HG02938 (cell line): ENCODE measurements at regions not wholly inside any gene's neighbourhood (a gene's known extent, or its start where the extent isn't known, plus 50 kb on each side); places are given as distances from the start of the nearest gene placed in this dataset.

ENCODE experiments used
- ATAC-seq: cut with Tn5 transposase; IDR thresholded peaks from one replicate; pipeline ENCODE4 v1.9.1; 2021; ENCODE audit warnings: mild to moderate bottlenecking, moderate library complexity; ENCODE audit not compliant: unreplicated experiment

DNA sequence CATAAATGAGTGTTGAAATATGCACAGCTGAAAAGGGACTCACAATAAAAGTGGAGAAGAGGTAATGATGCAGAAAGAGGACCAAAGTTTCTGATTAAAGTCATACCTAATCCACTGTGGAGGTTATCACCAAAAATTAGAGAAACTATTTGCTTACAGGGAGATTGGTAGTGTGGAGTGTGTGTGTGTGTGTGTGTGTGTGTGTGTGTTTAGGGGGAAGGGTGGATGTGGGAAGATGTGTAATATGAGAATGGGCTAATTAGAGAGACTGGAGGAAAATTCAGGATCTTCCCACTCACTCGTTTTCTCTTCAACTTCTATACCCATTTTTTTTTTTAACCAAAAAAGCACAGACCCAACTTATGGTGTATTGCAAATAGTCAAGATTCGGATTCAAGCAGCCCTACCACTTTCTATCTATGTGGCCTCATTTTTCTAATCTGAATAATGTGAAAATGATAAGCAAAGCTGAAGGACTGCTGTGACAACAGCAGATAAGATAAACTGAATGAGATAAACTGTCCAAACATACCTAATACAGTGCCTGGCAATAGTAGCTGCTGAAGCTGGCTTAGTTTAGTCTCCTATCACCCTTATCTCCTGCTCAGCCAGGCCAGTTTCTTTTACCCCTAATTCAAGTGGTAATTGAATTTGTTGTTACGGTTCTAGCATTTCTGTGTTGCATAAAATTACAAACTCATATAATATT is 501.1 kb downstream of the KDM4C start:
- no peak for ATAC-seq

GRCh38 chr9:7246917-7247522 is 489.2 kb downstream of the KDM4C start:
- ATAC-seq, result no peak

GRCh38 chr9:7245976-7246580 is 488.3 kb downstream of the KDM4C start:
- ATAC-seq, result no peak

- ATAC-seq, result no peak
Observed at GRCh38 chr9:7243838-7244237, 486.1 kb downstream of the KDM4C start.

- ATAC-seq, result no peak
Observed at GRCh38 chr9:7242126-7242525, 484.4 kb downstream of the KDM4C start.

DNA sequence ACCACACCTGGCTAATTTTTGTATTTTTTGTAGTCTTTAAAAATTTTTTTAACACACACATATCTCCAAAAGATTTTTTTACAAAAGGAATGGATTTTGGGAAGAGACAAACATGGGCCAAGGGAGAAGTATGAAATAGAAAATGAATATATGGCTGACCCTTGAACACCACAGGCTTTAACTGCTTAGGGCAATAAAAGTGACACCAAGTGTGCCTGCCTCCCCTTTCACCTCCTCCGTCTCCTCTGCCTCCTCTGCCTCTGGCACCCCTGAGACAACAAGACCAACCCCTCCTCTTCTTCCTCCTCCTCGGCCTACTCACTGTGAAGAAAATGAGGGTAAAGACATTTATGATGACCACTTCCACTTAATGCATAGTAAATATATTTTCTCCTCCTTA is 483.9 kb downstream of the KDM4C start:
- ATAC-seq, result no peak

DNA sequence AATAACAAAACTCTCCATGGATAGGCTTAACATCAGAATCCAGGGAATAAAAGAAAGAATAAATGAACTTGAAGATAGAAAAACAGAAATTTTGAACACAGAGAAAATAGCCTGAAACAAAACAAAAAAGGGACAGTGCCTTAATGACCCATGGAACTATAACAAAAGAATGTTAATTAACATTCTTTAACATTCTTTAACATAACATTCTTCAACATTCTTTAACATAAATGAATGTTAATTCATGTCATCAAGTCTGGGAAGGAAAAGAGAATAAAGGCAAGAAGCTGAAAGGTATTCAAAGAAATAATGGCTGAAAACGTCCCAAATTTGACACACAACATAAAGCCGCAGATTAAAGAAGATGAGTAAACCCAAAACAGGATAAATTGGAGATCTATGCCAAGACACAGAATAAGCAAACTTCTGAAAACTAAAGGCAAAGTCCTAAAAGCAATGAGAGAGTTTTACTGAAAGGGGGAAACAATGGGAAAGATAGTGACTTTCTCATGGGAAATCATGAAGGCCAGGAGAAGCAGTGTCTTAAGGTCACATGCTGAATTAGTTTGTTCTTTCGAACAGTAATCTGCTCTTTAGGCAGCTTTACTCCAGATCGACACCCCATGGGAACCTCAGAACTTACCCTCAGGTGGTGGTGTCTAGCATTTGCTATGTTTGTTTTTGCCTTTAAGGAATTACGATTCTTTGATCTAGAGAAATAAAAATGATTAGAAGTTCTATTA is 483.0 kb downstream of the KDM4C start:
- ATAC-seq, result no peak

DNA sequence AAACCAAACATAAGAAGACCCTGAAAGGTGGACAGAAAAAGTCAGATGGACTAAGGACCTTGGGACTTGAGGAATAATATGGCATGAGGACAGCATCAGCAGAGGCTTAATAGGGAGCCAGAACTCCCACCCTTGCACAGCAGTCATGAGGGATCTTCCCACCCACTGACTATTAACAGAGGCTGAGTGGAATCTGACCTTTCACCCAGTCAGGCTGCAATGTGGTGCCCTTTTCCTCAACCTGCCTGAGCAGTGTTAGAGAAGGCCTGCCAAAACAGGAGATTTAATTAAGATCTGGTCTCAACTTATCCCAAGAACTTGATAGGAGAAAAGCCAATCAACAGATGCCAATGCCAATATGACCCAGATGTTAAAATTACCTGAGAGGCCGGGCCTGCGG is 481.9 kb downstream of the KDM4C start:
- ATAC-seq, result no peak

DNA sequence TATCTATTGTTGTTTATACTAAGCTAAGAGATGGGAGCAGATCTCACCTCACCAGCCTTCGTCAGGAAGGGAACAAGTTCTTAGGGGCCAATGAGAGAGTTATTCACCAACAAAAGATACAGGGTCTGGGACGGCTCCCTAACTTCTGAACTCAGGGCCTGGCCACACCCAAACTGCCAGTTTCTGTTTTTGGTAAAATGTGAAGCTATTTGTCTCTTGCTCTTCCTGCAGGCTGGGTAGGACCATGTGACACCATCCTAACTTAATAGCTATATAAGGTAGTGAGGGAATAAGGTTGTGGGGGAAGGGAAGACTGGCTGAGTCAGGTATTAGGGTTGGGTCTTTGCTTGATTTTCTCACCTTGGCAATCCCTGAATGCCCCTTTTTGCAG is 480.5 kb downstream of the KDM4C start:
- no peak for ATAC-seq

DNA sequence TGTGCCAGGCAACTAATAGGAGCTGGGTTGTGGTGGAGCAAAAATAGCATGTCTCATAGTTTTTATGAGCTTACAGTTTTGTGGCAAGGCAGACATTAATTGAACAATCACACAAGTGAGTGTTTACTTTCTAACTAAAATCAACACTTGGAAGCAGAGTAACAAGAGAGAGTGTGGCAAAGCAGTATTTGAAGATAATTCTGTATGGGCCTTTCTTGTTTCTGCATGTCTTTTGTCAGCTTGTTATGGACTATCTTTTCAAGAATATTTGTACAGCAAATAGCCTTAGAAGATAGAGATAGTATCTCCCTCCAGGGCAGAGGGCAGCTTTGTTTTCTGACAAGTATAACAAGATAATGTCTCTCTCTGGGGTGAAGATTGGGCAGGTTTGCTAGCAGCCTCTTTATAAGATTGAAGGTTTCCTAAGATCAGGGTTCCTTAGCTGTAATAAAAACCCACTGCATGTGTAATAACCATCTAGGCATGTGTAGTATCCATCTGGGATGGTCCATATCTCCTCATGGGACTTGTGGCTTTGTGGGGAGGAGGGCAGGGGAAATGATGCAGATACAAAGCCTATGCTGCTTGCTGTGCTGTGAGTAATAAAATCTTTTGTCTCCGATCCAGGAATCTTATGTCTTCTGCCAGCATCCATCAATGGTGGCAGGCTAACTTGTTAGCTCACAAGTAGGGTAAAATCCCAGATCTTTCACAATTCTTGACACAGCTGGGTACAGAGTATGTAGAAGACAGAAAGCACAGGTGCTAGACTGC is 479.9 kb downstream of the KDM4C start:
- no peak for ATAC-seq

- ATAC-seq, result no peak
Observed at GRCh38 chr9:7236186-7236585, 478.4 kb downstream of the KDM4C start.

GRCh38 chr9:7234144-7234543 is 476.4 kb downstream of the KDM4C start:
- peak; percentile 78 for ATAC-seq

DNA sequence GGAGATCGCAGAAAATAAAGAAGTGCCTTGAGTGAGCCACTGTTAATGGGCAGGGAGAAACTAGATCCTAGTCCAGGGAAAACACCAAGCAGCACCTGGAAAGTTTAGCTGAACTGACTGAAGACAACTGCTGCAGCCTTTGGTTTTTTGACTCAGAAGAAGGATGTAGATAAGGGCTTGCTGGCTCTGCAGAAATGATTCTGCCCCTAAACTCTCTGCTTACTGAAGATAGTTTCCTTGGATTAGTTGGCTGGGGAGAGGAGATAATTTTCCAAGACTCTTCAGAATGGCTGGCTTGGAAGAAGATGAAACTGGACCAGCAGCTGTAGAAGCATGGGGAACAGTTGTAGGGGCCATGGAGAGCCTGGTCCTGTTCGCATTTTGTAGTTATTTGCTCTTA is 471.8 kb downstream of the KDM4C start:
- ATAC-seq, result no peak

DNA sequence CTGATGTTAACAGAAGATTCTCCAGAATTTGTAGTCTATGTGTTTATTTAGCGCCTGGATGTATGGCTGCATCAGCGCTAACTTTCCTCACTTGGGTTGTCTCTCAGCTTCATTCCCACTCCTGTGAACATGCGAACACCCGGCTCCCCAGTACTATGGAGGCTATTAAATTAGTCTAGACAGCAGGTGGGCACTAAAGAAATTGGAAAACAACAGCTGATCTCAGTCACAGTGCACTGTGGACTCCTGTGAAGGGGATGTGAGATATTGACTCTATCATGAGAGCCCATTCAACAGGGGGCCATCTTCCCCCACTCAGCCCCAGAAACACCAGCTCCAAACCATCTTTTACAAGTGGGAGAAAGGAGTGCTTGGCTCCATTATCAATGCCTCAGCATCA is 471.0 kb downstream of the KDM4C start:
- no peak for ATAC-seq

DNA sequence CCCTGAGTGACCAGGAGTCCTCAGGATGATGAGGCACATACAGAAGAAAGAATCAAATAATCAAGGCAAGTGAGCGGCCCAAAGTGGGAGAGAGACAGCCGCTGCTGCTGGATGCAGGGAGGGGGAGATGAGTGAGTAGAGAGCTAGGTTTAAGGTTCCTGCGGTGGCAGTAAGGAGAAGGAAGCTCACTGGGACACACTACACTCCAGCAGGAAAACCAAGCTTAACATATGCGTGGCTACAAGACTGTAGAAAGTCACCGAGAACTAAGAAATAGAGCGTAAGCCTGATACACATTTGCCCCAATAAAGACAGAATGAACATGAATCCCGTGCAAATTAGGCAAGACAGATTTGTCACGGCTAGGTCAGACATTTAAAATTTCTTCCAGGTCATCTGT is 470.2 kb downstream of the KDM4C start:
- ATAC-seq, result no peak

DNA sequence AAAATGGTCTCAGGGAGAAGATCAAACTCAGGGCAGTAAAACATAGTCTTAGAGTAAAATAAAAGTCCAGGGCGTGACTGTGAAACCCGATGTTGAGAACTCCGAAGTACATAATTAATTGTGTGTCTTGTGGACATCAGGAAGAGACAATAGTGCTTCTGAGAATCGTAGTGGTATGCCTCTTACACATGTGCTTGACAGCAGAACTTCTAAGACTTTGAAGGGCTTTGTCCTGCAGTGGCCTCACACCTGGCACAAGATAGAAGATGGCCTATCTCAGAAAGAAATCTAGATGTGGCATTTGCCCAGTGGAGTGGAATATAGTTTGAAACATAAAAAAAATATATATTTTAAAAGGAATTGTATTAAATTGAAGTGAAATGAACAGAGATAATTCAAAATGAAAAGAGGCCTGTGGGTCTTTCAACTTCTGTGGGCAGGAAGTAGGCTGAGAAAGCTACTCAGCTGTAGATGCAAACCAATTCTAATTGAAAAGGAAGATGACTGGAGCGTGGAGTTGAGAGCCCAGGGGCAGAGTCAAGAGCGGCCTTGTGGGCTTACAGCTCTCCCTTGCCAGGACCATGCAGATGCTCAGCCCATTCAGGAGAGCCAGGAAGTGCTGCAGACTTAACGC is 468.4 kb downstream of the KDM4C start:
- no peak for ATAC-seq
